RWPE2 (cell line): ENCODE measurements at regions not wholly inside any gene's neighbourhood (a gene's known extent, or its start where the extent isn't known, plus 50 kb on each side); places are given as distances from the start of the nearest gene placed in this dataset.

Experiments
- ATAC-seq: fragments of 200-7000 bp; cut with Tn5 transposase; 3 replicates; pipeline ENCODE4 v1.9.1; 2021; ENCODE audit warnings: low read depth
- DNase-seq: peaks from one replicate; pipeline ENCODE4 v3.0.0-alpha.2; 2020; ENCODE audit warnings: low spot score
- H3K27ac ChIP-seq: fragments of 450-650 bp; 2 replicates; pipeline ENCODE4 v1.5.1; 2017; ENCODE audit warnings: mild to moderate bottlenecking; ENCODE audit not compliant: poor library complexity, severe bottlenecking
- H3K27me3 ChIP-seq: fragments of 250-450 bp; sonication (Bioruptor Pico); 2 replicates; pipeline ENCODE4 v1.5.1; 2021; ENCODE audit warnings: mild to moderate bottlenecking, moderate library complexity; ENCODE audit not compliant: insufficient read depth, poor library complexity, severe bottlenecking
- H3K36me3 ChIP-seq: fragments of 250-450 bp; sonication (Bioruptor Pico); 2 replicates; pipeline ENCODE4 v1.5.1; 2020; ENCODE audit warnings: low read depth, mild to moderate bottlenecking, moderate library complexity
- H3K4me1 ChIP-seq: fragments of 250-450 bp; sonication (Bioruptor Pico); 2 replicates; pipeline ENCODE4 v1.5.1; 2021; ENCODE audit warnings: mild to moderate bottlenecking, moderate library complexity; ENCODE audit not compliant: insufficient read depth, poor library complexity, severe bottlenecking
- H3K4me3 ChIP-seq: fragments of 250-450 bp; sonication (Bioruptor Pico); 2 replicates; pipeline ENCODE4 v1.5.1; 2021; ENCODE audit warnings: mild to moderate bottlenecking, moderate library complexity; ENCODE audit not compliant: severe bottlenecking
- H3K9me3 ChIP-seq: fragments of 250-450 bp; sonication (Bioruptor Pico); 2 replicates; pipeline ENCODE4 v1.5.1; 2021; ENCODE audit warnings: mild to moderate bottlenecking, moderate library complexity; ENCODE audit not compliant: severe bottlenecking
- TF ChIP-seq, protein P1 (sequence below): fragments of 450-650 bp; IDR thresholded peaks from one replicate; pipeline ENCODE4 v1.5.1; 2017; ENCODE audit warnings: mild to moderate bottlenecking, moderate library complexity; ENCODE audit not compliant: poor library complexity, severe bottlenecking

DNA sequence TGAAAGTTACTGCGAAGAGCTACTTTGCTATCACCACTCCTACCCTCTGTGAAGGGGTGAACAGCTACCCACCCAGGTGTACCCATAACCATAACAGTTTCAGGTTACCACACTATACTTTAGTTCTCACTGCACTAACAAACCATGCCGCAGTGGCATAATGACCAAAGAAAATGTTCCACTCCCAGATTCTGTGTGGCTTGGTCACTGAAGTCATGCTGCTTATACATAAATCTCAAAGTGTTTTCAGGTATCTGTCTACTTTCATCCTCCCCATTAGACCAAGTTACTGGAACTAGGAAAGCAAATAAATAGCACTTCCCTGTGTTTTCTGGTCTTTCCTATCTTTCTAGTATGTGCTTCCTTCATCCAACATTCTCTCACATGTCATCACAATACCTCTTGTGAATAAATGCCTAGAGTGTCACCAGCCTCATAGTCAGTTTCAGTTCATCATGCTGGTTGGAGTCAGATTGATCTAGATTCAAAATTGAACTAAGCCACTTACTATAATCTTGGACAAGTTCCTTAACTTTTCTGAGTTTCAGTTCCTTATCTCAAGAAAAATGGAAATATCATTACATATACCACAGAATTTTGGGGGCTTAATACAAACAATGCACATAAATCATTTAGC lies 293.6 kb downstream of the FSIP2 start:
- no peaks in the 10 kb centered on the region for H3K27me3 ChIP-seq
- H3K9me3 ChIP-seq: no peaks in the 10 kb centered on the region
- no peaks in the 10 kb centered on the region for H3K4me1 ChIP-seq
- no peaks in the 10 kb centered on the region for H3K36me3 ChIP-seq
- ATAC-seq (no peak), DNase-seq (no peak)
- TF ChIP-seq, protein P1, sequence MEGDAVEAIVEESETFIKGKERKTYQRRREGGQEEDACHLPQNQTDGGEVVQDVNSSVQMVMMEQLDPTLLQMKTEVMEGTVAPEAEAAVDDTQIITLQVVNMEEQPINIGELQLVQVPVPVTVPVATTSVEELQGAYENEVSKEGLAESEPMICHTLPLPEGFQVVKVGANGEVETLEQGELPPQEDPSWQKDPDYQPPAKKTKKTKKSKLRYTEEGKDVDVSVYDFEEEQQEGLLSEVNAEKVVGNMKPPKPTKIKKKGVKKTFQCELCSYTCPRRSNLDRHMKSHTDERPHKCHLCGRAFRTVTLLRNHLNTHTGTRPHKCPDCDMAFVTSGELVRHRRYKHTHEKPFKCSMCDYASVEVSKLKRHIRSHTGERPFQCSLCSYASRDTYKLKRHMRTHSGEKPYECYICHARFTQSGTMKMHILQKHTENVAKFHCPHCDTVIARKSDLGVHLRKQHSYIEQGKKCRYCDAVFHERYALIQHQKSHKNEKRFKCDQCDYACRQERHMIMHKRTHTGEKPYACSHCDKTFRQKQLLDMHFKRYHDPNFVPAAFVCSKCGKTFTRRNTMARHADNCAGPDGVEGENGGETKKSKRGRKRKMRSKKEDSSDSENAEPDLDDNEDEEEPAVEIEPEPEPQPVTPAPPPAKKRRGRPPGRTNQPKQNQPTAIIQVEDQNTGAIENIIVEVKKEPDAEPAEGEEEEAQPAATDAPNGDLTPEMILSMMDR: no peak
- no peak overlapping the region for H3K27ac ChIP-seq
- no peak overlapping the region for H3K4me3 ChIP-seq

DNA sequence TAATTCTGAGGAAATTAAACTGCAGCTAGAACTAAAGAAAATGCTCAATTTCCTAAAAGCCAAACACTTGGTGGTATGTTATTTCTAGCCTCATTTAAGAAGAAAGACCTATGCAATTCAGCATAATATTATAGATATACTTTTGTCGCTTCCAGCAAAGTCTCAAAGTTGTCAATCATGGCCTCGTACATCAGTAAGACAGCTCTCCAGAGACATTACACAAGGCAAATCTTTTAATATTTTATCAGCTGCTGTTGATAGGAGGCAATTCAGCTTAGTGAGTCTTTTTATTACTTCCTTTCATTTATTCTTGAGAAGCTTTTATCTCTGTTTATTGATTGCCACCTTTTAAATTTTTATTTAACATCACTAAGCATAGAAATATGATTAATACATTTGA lies 294.3 kb downstream of the FSIP2 start:
- H3K27ac ChIP-seq: no peak overlapping the region
- no peaks in the 10 kb centered on the region for H3K27me3 ChIP-seq
- H3K4me3 ChIP-seq: no peak overlapping the region
- no peaks in the 10 kb centered on the region for H3K4me1 ChIP-seq
- H3K9me3 ChIP-seq: no peaks in the 10 kb centered on the region
- no peak for ATAC-seq
- DNase-seq: no peak
- TF ChIP-seq, protein P1: no peak
- no peaks in the 10 kb centered on the region for H3K36me3 ChIP-seq

DNA sequence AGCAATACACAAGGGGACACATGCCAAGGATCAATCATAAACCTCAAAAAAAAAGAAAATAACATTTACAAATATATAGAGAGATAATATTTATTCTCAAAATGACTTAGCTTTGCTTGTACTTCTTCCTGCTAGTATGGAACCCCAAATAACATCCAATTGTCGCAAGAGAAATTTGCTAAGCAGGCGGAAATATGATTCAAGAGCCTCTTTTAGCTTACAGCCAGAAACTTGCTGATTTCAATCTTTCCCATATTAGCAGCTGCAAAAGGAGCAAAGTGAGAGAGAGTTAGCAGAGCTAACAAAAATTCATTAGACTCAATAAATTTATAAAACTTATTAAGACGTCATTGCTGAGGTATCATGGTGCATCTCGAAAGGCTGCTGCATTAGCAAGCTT lies 294.9 kb downstream of the FSIP2 start:
- ATAC-seq (no peak), DNase-seq (no peak)
- no peak overlapping the region for H3K27ac ChIP-seq
- H3K4me1 ChIP-seq: no peaks in the 10 kb centered on the region
- H3K36me3 ChIP-seq: no peaks in the 10 kb centered on the region
- H3K9me3 ChIP-seq: no peaks in the 10 kb centered on the region
- TF ChIP-seq, protein P1: no peak
- no peaks in the 10 kb centered on the region for H3K27me3 ChIP-seq
- no peak overlapping the region for H3K4me3 ChIP-seq

DNA sequence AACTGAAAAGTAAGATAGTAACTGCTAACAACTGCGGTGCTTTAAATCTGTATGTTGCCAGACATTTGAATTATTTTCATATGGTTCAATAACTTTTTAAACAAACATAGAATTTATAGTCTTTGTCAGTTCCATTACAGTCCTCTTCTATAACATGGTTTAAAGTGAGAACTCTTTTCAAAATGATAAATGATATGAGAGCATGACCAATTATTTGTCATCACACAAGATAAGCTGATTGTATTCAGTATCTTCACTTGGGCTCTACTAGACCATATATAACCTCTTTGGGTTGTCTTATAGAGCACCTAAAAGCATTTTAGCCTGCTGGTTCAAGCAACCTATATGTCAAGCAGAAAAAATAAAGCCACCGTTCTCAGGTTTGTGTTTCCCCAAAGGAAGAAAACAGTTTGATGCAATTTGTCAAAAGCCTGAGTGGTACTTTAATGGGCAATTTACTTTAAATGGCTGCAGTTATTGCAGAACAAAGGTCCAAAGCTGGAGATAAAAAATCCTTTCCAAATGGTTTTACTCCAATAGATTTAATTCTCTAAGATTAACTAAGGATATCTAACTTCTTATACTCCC lies 298.4 kb downstream of the FSIP2 start:
- H3K27ac ChIP-seq: no peak overlapping the region
- H3K27me3 ChIP-seq: no peaks in the 10 kb centered on the region
- H3K36me3 ChIP-seq: no peaks in the 10 kb centered on the region
- ATAC-seq (no peak), DNase-seq (no peak)
- H3K4me3 ChIP-seq: no peak overlapping the region
- no peaks in the 10 kb centered on the region for H3K4me1 ChIP-seq
- TF ChIP-seq, protein P1: no peak
- H3K9me3 ChIP-seq: no peaks in the 10 kb centered on the region
